ENCODE measurements at regions not wholly inside any gene's neighbourhood (a gene's known extent, or its start where the extent isn't known, plus 50 kb on each side); places are given as distances from the start of the nearest gene placed in this dataset.

- no peak for TF ChIP-seq CTCF (conservative IDR thresholded peaks at IDR 0.05)
- TF ChIP-seq ZFX (IDR thresholded peaks at IDR 0.05), result no peak
These were observed 70.2 kb upstream of the FBRSL1 start for GRCh38 chr12:132419631-132420246.

Measured in C4-2B (cell line).